CD14-positive monocyte (primary cell): ENCODE measurements at regions not wholly inside any gene's neighbourhood (a gene's known extent, or its start where the extent isn't known, plus 50 kb on each side); places are given as distances from the start of the nearest gene placed in this dataset.

Experiments used
- DNase-seq, 3 donors: peaks; one replicate each; pipeline ENCODE4 v3.0.0-alpha.2; 2011 to 2022
- H2AFZ ChIP-seq: 2 replicates; pipeline ENCODE4 v1.6.0; 2012; ENCODE audit warnings: mild to moderate bottlenecking, low read depth, low read length, inconsistent platforms; ENCODE audit not compliant: insufficient read depth, poor library complexity, severe bottlenecking
- H3K27ac ChIP-seq, 2 donors: 1 replicate in 1 of 2; 2 replicates in 1 of 2; pipeline ENCODE4 v1.5.1; 2012 to 2013; ENCODE audit warnings: low read length in 2 of 2, control low read depth in 1 of 2, inconsistent platforms in 1 of 2, low read depth in 1 of 2, mild to moderate bottlenecking in 1 of 2
- H3K27me3 ChIP-seq, 2 donors: one replicate each; pipeline versions ENCODE4 v1.6.0 to v1.6.1; 2011 to 2013; ENCODE audit warnings: low read length in 2 of 2; ENCODE audit not compliant: control insufficient read depth in 2 of 2, insufficient read depth in 2 of 2
- H3K36me3 ChIP-seq, 2 donors: replicated peaks in 1 of 2; 1 replicate in 1 of 2; 2 replicates in 1 of 2; pipeline versions ENCODE4 v1.5.1 to v1.6.1; 2012 to 2013; ENCODE audit warnings: low read length in 2 of 2, control low read depth in 1 of 2, inconsistent platforms in 1 of 2, mild to moderate bottlenecking in 1 of 2; ENCODE audit not compliant: insufficient read depth in 2 of 2, control insufficient read depth in 1 of 2
- H3K4me1 ChIP-seq, 2 donors: 1 replicate in 1 of 2; 2 replicates in 1 of 2; pipeline versions ENCODE4 v1.5.1 to v1.6.1; 2012 to 2013; ENCODE audit warnings: low read length in 2 of 2, control low read depth in 1 of 2, inconsistent platforms in 1 of 2, mild to moderate bottlenecking in 1 of 2, moderate library complexity in 1 of 2; ENCODE audit not compliant: insufficient read depth in 2 of 2, control insufficient read depth in 1 of 2
- H3K4me2 ChIP-seq: replicated peaks from 2 replicates; pipeline ENCODE3; 2012; ENCODE audit warnings: low read length, moderate library complexity, mild to moderate bottlenecking; ENCODE audit not compliant: poor library complexity, severe bottlenecking; ENCODE audit errors: extremely low read depth
- H3K4me3 ChIP-seq, 3 experiments: fragments of 200-600 bp in 1 of 3; sonication (generic) in 1 of 3; replicated peaks in 1 of 3; 1 replicate in 2 of 3; 2 replicates in 1 of 3; pipeline ENCODE4 v1.5.1; 2011 to 2013; ENCODE audit warnings: low read length in 3 of 3, mild to moderate bottlenecking in 3 of 3, control low read depth in 2 of 3, low read depth in 2 of 3, inconsistent platforms in 1 of 3, moderate library complexity in 1 of 3
- H3K79me2 ChIP-seq: 2 replicates; pipeline ENCODE4 v1.6.0; 2012; ENCODE audit warnings: mild to moderate bottlenecking, control low read depth, inconsistent platforms, low read length, moderate library complexity; ENCODE audit not compliant: insufficient read depth
- H3K9ac ChIP-seq: 2 replicates; pipeline ENCODE4 v1.6.0; 2017; ENCODE audit warnings: low read length, mild to moderate bottlenecking; ENCODE audit not compliant: insufficient read depth, poor library complexity, severe bottlenecking
- H3K9me3 ChIP-seq, 2 donors: replicated peaks in 1 of 2; 1 replicate in 1 of 2; 2 replicates in 1 of 2; pipeline versions ENCODE4 v1.5.1 to v1.6.1; 2012 to 2013; ENCODE audit warnings: low read length in 2 of 2, control low read depth in 1 of 2; ENCODE audit not compliant: control insufficient read depth in 1 of 2, insufficient read depth in 1 of 2
- H4K20me1 ChIP-seq: 2 replicates; pipeline ENCODE4 v1.6.0; 2012; ENCODE audit warnings: mild to moderate bottlenecking, low read length, control low read depth, moderate library complexity; ENCODE audit not compliant: insufficient read depth
- H3K27ac Mint-ChIP-seq, 7 donors: one replicate each; pipeline ENCODE4 v1.8.0; 2020; ENCODE audit warnings: mild to moderate bottlenecking in 7 of 7, mixed read lengths in 7 of 7, moderate library complexity in 6 of 7, inconsistent platforms in 2 of 7
- H3K27me3 Mint-ChIP-seq, 3 donors: one replicate each; pipeline ENCODE4 v1.8.0; 2021 to 2022; ENCODE audit warnings: low read depth in 3 of 3, mild to moderate bottlenecking in 3 of 3, mixed read lengths in 3 of 3, moderate library complexity in 3 of 3, inconsistent platforms in 1 of 3
- H3K36me3 Mint-ChIP-seq, 2 donors: one replicate each; pipeline ENCODE4 v1.8.0; 2020; ENCODE audit warnings: mixed read lengths in 2 of 2, inconsistent platforms in 1 of 2, mild to moderate bottlenecking in 1 of 2
- H3K4me1 Mint-ChIP-seq: one replicate; pipeline ENCODE4 v1.8.0; 2020; ENCODE audit warnings: mild to moderate bottlenecking, mixed read lengths
- H3K4me3 Mint-ChIP-seq, 2 donors: one replicate each; pipeline ENCODE4 v1.8.0; 2020; ENCODE audit warnings: mild to moderate bottlenecking in 2 of 2, mixed read lengths in 2 of 2, moderate library complexity in 1 of 2
- H3K9me3 Mint-ChIP-seq, 7 donors: one replicate each; pipeline ENCODE4 v1.8.0; 2020 to 2022; ENCODE audit warnings: mixed read lengths in 7 of 7, mild to moderate bottlenecking in 6 of 7, moderate library complexity in 6 of 7, inconsistent platforms in 2 of 7
- WGBS: methylation state at CpG from one replicate; pipeline ENCODE4 v1.1.5; 2013; ENCODE audit warnings: missing lambda C conversion rate; ENCODE audit not compliant: insufficient coverage; 5-methylcytosine and 5-hydroxymethylcytosine counted together
- intact Hi-C, 2 donors: fragments of 100-400 bp; cut with micrococcal nuclease; formaldehyde crosslinking; loops; one replicate each; pipeline versions ENCODE4 v1.15.0 to v1.15.1; 2023
- TF ChIP-seq, protein P1 (sequence below): fragments of 200-600 bp; IDR thresholded peaks from one replicate; pipeline ENCODE4 v1.8.0; 2022; ENCODE audit warnings: antibody characterized with exemption, mild to moderate bottlenecking

DNA sequence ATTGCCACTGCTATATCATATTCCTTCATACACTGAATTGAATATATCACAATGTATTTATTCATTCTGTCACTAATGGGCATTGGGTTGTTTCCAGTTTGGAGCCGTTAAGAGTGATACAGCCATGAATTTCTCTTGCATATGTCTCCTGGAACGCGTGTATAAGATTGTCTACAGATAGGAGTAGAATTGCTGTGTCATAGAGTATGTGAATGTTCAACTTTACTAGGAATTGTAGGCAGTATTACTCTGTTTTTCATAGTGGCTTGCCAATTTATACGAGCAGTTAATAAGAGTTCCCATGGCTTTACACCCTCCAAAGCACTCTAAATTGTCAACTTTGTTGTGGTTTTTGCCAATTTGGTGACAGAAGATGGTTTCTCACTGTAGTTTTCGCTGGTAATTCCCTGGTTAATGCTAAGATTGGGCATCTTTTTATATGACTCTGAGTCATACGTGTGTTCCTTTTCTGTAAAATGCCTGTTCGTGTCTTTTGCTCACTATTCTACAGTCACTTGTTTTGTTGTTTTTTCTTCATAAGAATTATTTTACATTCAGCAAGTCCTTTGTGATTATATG, 136.1 kb upstream of the LIPC start:
- no peaks in the 10 kb centered on the region for H3K36me3 ChIP-seq
- peaks cover 5 to 25% (median 16%) of the 10 kb centered on the region in 7 donors for H3K9me3 Mint-ChIP-seq
- H3K79me2 ChIP-seq: no peaks in the 10 kb centered on the region
- peaks cover 0 to 2% (median 1%) of the 10 kb centered on the region in 3 donors for H3K27me3 Mint-ChIP-seq
- TF ChIP-seq, protein P1, sequence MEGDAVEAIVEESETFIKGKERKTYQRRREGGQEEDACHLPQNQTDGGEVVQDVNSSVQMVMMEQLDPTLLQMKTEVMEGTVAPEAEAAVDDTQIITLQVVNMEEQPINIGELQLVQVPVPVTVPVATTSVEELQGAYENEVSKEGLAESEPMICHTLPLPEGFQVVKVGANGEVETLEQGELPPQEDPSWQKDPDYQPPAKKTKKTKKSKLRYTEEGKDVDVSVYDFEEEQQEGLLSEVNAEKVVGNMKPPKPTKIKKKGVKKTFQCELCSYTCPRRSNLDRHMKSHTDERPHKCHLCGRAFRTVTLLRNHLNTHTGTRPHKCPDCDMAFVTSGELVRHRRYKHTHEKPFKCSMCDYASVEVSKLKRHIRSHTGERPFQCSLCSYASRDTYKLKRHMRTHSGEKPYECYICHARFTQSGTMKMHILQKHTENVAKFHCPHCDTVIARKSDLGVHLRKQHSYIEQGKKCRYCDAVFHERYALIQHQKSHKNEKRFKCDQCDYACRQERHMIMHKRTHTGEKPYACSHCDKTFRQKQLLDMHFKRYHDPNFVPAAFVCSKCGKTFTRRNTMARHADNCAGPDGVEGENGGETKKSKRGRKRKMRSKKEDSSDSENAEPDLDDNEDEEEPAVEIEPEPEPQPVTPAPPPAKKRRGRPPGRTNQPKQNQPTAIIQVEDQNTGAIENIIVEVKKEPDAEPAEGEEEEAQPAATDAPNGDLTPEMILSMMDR: no peak
- peaks cover 8 to 9% of the 10 kb centered on the region in 2 donors for H3K4me1 ChIP-seq
- no peak overlapping the region for H3K4me2 ChIP-seq
- H3K9me3 ChIP-seq: peaks cover 7% of the 10 kb centered on the region in 2 donors
- no peak for DNase-seq
- no peaks in the 10 kb centered on the region for H4K20me1 ChIP-seq
- intact Hi-C loops: no loop called here
- no peak overlapping the region for H2AFZ ChIP-seq
- no peak overlapping the region for H3K9ac ChIP-seq
- WGBS: 100% methylated on average over 3 of the region's 7 CpGs
- H3K4me1 Mint-ChIP-seq: peaks cover 12% of the 10 kb centered on the region
- no peak overlapping the region for H3K27ac Mint-ChIP-seq
- H3K4me3 Mint-ChIP-seq: no peak overlapping the region
- no peak overlapping the region for H3K4me3 ChIP-seq
- H3K27me3 ChIP-seq: no peaks in the 10 kb centered on the region
- no peaks in the 10 kb centered on the region for H3K36me3 Mint-ChIP-seq
- no peak overlapping the region for H3K27ac ChIP-seq

DNA sequence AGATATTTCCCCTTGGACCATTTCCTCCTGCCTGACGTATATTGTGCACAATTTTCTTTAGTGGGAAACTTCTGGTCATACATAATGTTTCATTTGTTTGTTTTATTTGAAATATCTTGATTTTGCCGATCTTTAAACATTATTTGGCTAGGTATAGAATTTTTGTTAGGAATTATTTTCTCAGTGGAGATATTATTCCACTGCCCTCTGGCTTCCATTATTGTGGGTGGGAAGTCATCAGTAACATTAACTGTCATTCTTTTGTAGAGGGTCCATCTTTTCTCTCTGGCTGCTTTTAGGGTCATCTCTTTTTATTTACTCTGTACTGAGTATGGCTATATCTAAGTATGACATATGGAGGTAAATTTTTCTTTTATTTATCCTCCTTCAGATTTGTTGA, 135.5 kb upstream of the LIPC start:
- TF ChIP-seq, protein P1: no peak
- Mint-ChIP-seq H3K9me3 (peaks cover 5 to 25% (median 16%) of the 10 kb centered on the region in 7 donors), H3K27ac (no peak overlapping the region), H3K36me3 (no peaks in the 10 kb centered on the region), H3K4me1 (peaks cover 10% of the 10 kb centered on the region), H3K4me3 (no peak overlapping the region), H3K27me3 (peaks cover 0 to 2% (median 1%) of the 10 kb centered on the region in 3 donors)
- H3K36me3 ChIP-seq: no peaks in the 10 kb centered on the region
- peaks cover 8 to 9% of the 10 kb centered on the region in 2 donors for H3K4me1 ChIP-seq
- no peak overlapping the region for H3K4me3 ChIP-seq
- H4K20me1 ChIP-seq: no peaks in the 10 kb centered on the region
- H3K27me3 ChIP-seq: no peaks in the 10 kb centered on the region
- H3K9ac ChIP-seq: no peak overlapping the region
- no peak overlapping the region for H2AFZ ChIP-seq
- intact Hi-C loops: no loop called here
- no peak for DNase-seq
- no peaks in the 10 kb centered on the region for H3K79me2 ChIP-seq
- no peak overlapping the region for H3K27ac ChIP-seq
- no peak overlapping the region for H3K4me2 ChIP-seq
- peaks cover 7% of the 10 kb centered on the region in 2 donors for H3K9me3 ChIP-seq
- WGBS: no CpG with 5 or more reads among the region's 2 CpGs
